NCI-H82 (cell line): ENCODE measurements at regions not wholly inside any gene's neighbourhood (a gene's known extent, or its start where the extent isn't known, plus 50 kb on each side); places are given as distances from the start of the nearest gene placed in this dataset.

Experiments
- DNase-seq: peaks from one replicate; lab custom pipeline; 2025; lab: John Stamatoyannopoulos, UW

DNA sequence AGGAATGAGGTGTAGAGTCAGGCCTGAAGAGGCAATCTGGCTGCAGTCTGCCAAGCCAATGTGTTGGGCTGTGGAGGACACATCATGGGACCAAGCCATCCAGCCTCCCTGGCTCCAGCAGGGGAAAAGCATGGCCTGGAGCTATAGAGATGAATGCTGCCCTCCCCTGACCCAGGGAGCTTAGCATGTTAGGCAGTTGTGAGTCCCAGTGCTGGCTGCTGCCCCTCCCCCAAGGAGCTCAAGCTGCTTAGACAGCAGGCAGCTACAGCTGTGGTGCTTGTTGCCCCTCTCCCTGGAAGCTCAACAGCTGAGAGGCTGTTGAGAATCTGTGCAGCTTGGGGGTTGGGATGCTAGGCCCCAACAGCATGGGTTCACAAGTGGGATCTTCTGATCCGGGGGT, 85.6 kb upstream of the DNAJC19 start:
- peak; percentile 99 for DNase-seq

DNA sequence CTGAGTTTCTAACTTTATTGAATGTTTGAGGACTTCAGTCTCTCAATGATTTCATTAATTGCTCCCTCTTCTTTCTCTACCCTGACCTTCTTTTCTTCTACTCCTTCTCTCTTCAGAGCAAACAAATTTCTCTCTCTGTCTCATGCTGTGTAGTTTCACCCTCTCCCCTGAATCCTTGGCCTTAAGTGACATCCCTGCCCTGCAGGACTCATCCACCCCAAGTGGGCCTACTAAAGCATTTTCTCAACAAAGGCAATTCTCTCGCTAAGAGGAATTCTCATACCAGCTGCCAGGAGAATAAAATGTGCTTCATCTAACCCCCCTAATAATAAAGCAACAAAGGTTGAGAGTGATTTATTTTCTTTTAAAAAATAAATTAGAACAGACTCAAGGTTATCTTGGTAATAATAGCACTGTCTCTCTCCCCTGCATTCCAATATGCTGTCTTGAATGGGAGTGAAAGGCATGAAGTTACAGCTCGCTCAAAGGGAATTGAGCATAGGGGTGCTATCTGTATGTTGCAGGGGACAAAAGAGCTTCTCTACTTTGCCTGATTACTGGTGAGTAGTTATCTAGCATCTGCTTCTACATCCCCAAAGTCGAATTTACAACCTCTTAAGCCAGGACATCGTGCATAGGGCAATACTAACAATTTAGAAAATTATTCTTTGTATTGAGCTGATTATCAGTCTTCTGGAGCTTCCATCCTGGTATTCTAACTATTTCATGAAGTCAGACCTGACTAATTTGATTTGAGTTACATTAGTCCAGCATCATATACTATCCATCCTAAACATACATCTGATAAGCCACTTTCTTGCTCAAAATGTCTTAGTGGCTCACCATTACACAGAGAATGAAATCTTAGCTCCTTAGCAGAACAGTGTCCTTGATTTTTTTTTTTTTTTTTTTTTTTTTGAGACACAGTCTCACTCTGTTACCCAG, 76.9 kb upstream of the DNAJC19 start:
- DNase-seq, result no peak

DNA sequence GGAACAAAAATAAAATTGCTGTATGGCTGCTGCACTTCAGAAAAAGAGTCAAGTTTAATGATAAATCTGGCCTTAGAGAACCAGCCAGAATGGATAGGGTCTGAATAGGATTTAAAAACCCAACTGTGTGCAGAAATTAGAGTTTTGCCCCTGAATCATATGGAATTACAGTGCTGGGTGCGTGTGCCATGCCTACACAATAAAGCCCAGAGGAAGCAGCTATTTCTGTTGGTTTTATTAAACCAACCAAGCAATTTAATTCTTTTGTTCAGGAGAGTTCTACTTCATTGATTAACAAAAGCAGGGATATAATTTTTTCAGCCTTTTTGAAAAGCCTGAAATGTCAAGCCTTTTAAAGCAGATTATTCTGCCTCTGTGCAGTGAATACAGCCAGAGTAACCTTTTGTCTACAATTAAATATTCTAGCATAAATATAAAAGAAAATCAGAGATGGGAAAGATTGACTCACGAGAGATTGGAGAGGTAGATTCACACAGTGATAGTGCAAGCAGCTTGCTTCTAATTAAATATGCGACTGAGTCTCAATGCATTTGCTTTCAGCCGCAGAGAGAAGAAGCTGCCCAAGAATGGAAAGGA, 66.7 kb upstream of the DNAJC19 start:
- DNase-seq, result no peak

DNA sequence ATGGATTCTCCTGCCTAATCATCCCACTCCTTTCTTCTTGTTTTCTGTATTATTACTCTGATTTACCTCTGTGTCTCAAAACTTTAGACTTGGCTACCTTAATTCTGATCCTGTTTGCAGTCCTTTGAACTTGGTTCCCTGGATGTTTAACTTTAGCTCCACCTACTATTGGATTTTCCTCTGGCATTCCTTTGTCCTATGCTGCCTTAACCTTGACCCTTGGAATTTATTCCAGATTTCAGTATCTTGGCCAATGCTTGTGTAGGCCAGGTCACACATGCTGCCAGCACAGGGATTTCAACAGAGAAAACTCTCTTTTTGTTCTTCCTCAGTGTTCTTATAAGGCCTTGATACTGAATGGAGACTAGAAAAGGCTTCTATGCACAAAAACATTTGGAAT, 65.0 kb upstream of the DNAJC19 start:
- DNase-seq, result no peak

DNA sequence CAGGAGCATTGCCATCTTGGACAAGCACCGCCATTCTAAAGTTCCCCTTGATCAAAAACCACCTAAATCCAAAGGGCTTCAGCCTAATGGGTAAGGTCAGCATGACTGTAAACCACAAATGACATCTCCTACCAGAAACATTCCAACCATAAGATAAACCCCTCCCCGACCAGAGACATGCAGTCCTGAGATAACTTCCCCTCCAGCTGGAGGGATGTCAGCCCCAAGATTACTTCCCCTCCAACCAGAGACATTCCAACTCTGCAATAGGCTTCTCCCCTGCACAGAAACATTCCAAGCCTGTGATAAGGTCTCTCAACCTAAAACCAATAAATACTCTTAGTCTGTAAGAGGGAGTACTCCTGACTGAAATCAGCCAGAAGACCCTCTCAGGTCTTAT, 62.7 kb upstream of the DNAJC19 start:
- DNase-seq, result no peak

DNA sequence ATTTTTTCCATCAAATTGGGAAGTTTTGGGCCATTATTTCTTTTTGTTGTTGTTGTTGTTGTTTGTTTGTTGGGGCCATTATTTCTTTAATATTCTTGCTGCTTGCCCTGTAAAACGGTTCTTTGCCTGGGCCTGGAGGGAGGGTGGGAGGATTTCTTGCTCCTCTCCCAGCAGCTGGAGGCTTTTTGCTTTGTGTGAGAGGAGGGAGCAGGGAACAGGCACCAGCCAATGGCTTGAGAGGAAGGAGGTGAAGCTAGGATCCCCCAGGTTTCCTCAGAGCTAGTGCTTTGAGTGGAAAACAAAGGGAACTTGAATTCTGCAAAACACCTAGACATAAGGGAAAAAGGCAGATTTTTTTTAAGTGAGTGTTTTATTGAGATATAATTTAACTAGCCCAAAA, 61.2 kb upstream of the DNAJC19 start:
- DNase-seq, result no peak

DNA sequence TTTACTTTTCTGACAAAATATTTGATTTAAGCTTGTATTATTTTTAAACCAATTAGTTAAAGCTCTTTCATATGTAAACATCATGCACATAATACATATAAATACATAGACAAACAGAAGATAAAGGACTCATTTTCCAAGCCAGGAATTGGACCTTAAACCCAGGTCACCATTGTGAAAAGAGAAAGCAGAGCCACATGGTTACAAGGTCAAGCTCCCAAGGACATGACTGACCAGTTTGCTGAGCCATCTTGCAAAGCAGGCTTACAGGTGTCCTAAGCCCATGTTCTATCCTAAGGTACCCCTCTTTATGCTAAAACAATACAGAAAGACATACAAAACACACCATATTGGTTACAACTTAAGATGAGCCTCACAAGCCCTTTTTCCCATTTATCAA, 50.5 kb upstream of the DNAJC19 start:
- no peak for DNase-seq
